HG02943 (cell line): ENCODE measurements at regions not wholly inside any gene's neighbourhood (a gene's known extent, or its start where the extent isn't known, plus 50 kb on each side); places are given as distances from the start of the nearest gene placed in this dataset.

Experiments
- ATAC-seq: cut with Tn5 transposase; IDR thresholded peaks from one replicate; pipeline ENCODE4 v1.9.1; 2021; ENCODE audit warnings: mild to moderate bottlenecking, low read depth, moderate library complexity; ENCODE audit not compliant: unreplicated experiment

GRCh38 chr2:234343372-234343771 lies 153.5 kb downstream of the ARL4C start:
- no peak for ATAC-seq

- ATAC-seq, result no peak
These were observed 155.4 kb downstream of the ARL4C start for GRCh38 chr2:234341306-234341985.

- no peak for ATAC-seq
These were observed 157.4 kb downstream of the ARL4C start for GRCh38 chr2:234339501-234339900.

- ATAC-seq, result no peak
These were observed 157.9 kb downstream of the ARL4C start for GRCh38 chr2:234339011-234339410.

- no peak for ATAC-seq
These were observed 161.1 kb downstream of the ARL4C start for GRCh38 chr2:234335661-234336228.

- no peak for ATAC-seq
These were observed 162.1 kb downstream of the ARL4C start for GRCh38 chr2:234334756-234335155.

GRCh38 chr2:234334151-234334550 lies 162.7 kb downstream of the ARL4C start:
- no peak for ATAC-seq

GRCh38 chr2:234333168-234334130 lies 163.4 kb downstream of the ARL4C start:
- ATAC-seq, result no peak

- ATAC-seq, result no peak
These were observed 164.9 kb downstream of the ARL4C start for GRCh38 chr2:234331966-234332365.

GRCh38 chr2:234331566-234331965 lies 165.3 kb downstream of the ARL4C start:
- no peak for ATAC-seq

- ATAC-seq, result no peak
These were observed 166.0 kb downstream of the ARL4C start for GRCh38 chr2:234330902-234331301.

- ATAC-seq, result no peak
These were observed 167.5 kb downstream of the ARL4C start for GRCh38 chr2:234329202-234329960.

- ATAC-seq, result no peak
These were observed 168.4 kb downstream of the ARL4C start for GRCh38 chr2:234328444-234328990.

GRCh38 chr2:234326694-234327093 lies 170.2 kb downstream of the ARL4C start:
- ATAC-seq, result no peak

- ATAC-seq, result no peak
These were observed 172.8 kb downstream of the ARL4C start for GRCh38 chr2:234324116-234324515.

- no peak for ATAC-seq
These were observed 174.0 kb downstream of the ARL4C start for GRCh38 chr2:234322766-234323465.

- ATAC-seq, result no peak
These were observed 176.8 kb downstream of the ARL4C start for GRCh38 chr2:234320066-234320465.

GRCh38 chr2:234318361-234318760 lies 178.5 kb downstream of the ARL4C start:
- ATAC-seq, result no peak

GRCh38 chr2:234313558-234313957 lies 183.3 kb downstream of the ARL4C start:
- ATAC-seq, result no peak

GRCh38 chr2:234310166-234310565 lies 186.7 kb downstream of the ARL4C start:
- no peak for ATAC-seq
